NCI-H1048 (cell line): ENCODE measurements at regions not wholly inside any gene's neighbourhood (a gene's known extent, or its start where the extent isn't known, plus 50 kb on each side); places are given as distances from the start of the nearest gene placed in this dataset.

Experiments
- DNase-seq: peaks from one replicate; lab custom pipeline; 2025; lab: John Stamatoyannopoulos, UW

- no peak for DNase-seq
Observed at GRCh38 chr3:22113453-22113852, 362.4 kb upstream of the ZNF385D start.

DNA sequence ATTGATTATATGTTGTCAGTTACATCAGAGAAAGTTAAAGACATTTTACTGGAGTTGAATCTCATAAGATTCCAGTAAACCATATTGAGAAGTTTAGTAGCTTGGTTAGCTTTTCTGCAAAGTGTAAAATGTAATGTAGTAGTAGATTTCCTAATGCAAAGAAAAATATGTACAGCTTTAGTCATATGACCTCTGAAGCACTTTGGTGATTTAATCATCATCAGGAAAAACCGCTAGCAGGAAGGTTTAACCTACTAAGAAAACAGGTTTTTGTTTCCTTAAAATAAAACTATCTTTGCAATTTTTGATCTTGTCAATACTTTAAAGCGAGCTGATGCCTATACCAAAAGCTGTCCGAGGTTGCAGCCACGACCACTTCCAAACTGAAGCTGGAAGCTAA is 364.6 kb upstream of the ZNF385D start:
- DNase-seq = no peak

DNA sequence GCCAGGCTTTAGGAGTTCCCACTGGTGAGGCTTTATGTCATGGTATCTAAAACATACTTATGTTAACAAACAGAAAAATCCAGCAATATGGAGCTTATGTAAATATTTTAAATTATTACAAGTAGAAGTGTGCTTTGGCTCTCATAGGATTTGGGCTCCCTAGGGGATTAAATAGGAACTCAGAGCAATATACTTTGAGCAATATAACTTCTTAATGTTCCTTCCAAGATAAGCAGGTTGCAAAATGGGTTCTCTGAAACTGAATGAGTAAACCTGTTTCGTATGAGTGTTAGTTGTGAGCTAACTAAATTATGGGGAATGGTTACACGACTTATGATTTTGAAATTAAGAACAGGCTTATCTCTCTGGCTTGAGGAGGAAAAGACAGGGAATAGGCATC is 366.1 kb upstream of the ZNF385D start:
- no peak for DNase-seq

GRCh38 chr3:22117751-22118346 is 366.8 kb upstream of the ZNF385D start:
- no peak for DNase-seq

GRCh38 chr3:22118542-22118941 is 367.5 kb upstream of the ZNF385D start:
- no peak for DNase-seq

- no peak for DNase-seq
Observed at GRCh38 chr3:22121068-22121701, 370.2 kb upstream of the ZNF385D start.

DNA sequence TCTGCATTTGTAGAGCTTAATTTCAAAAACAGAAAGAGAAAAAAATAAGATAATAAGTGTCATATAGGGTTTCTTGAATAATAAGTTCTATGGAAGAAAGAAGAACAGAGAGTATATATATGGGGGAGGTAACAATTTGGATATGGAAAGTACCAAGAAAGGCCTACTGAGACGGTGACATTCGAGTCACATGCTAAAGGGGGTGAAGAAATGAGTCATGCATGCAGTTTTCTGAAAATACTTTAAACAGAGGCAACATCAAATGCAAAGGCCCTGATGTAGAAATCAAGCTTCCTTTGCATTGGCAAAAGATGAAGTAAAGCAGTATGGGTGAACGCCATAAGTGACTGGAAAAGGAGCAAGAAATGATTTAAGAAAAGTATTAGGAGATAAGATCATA is 371.6 kb upstream of the ZNF385D start:
- DNase-seq = no peak

- DNase-seq = no peak
Observed at GRCh38 chr3:22129101-22129500, 378.1 kb upstream of the ZNF385D start.

- no peak for DNase-seq
Observed at GRCh38 chr3:22141769-22142168, 390.8 kb upstream of the ZNF385D start.

DNA sequence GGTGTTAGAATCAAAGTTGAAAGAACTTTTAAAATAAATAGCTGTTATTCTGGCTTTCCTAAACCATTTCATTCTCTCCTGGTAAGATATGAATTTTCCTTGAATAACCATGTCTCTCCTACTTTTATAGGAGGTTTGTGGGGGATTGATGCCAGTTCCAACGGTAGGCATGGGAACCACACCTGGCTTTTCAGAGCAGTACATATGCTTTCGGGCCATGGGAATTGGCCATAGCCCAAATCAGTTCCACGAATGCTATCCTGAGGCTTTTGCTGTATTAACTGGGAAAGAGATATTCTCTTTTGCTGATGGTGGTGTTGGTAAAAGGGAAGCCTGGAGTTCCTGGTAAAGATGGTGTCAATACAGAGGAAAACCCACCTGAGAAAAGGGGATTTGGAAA is 396.2 kb upstream of the ZNF385D start:
- no peak for DNase-seq

DNA sequence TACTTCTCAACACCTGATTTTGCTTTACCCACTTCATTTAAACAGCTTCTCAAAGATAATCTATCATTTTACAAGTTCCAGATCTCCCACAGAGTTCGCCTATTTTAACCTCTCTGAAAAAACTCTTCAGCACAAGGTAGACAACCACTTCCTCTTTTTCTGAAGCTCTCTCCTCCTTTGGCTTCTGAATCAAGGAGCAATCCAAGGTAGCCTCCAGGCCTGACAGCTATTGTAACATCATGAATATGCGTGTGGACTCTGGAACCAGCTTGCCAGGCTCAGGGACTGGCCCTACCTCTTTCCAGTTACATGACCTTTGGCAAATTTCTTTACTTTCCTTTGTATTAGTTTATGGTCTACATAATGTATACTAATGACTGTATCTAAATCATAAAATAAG is 405.9 kb upstream of the ZNF385D start:
- DNase-seq = no peak

- no peak for DNase-seq
Observed at GRCh38 chr3:22157848-22158247, 406.8 kb upstream of the ZNF385D start.

- DNase-seq = no peak
Observed at GRCh38 chr3:22159004-22159695, 408.1 kb upstream of the ZNF385D start.

GRCh38 chr3:22161315-22161714 is 410.3 kb upstream of the ZNF385D start:
- no peak for DNase-seq

DNA sequence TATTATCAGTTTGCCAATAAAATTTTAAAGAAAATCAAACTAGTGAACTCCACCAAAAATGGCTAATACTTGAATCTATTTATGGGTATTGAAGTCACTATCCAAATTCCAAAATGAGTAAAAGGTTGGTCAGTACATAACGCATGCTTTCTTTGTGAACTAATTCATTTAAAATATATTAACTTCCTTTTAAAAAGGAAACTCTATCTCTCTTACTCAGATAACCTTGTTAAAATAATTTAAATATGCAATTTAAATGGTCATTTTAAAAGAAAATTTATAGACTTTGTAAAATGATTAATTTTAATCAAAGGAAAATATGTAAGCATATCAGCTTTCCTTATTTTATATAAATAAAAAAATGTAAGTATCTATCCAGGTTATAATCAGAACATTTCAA is 419.4 kb upstream of the ZNF385D start:
- DNase-seq = no peak

DNA sequence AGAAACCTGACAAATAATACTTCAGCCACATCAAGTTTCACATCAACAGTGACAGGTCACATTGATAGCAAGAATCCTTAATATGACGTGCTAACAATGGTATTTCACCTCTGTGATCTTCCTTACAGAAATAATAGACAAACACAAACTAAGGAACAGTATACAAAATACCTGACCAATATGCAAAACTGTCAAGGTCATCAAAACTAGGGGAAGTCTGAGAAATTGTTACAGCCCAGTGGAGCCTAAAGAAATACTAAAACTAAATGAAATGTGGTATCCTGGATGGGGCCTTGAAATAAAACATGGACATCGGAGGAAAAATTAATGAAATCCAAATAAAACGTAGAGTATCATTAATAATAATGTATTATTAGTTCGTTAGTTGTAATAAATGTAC is 422.0 kb upstream of the ZNF385D start:
- no peak for DNase-seq

- no peak for DNase-seq
Observed at GRCh38 chr3:22175947-22176346, 424.9 kb upstream of the ZNF385D start.

DNA sequence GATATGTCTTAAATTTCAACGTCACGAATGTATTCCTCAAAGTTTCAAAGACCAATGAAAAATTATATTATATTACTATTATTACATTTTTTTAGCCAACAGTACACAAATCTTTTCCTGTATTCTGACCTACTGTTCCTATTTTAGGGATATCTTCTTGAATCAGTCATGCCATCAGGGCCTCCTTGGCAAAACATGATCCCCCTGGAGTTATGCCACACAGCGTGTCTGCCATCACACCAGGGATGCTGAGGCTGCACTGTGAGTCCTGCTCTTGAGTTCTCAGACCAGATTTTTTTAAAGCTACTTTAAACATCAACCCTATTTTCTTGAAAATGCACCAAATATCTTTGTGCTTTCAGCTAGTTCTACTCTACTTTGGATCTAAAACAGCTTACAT is 425.9 kb upstream of the ZNF385D start:
- no peak for DNase-seq

DNA sequence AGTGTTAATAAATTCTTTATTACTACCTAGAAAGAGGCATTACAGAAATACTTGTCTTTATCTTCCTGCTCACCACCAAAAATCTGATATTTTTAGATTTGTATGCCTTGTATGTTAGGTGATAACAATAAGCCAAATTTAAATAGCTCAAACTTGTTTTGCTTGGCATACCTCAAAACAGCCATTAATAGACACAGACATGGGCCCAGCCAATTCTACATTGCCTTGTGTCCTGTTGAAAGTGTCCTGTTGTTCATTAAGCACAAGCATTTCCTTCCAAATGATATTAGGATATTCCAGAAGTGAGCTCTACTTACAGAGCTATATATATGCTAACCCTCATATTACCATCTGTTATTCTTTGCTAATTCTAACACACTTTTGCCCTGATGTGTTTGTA is 438.6 kb upstream of the ZNF385D start:
- DNase-seq = no peak

DNA sequence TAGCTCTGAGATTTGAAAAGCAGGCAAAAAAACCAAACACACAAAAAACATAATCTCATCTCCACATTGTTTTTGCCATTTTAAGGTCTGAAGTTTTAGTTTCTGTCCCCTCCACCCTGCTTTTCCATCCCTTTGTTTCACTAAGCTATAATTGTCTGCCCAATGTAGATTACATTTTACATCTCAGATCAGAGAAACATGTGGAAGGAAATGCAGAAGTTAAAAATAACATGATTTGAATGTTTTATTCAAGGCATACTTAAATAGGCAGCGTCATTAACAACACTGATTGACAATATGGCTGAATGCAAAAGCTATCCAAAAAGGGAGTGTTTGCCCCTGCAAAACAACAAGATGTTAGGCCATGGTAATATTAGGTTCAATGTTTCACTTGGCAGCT is 448.1 kb upstream of the ZNF385D start:
- no peak for DNase-seq

DNA sequence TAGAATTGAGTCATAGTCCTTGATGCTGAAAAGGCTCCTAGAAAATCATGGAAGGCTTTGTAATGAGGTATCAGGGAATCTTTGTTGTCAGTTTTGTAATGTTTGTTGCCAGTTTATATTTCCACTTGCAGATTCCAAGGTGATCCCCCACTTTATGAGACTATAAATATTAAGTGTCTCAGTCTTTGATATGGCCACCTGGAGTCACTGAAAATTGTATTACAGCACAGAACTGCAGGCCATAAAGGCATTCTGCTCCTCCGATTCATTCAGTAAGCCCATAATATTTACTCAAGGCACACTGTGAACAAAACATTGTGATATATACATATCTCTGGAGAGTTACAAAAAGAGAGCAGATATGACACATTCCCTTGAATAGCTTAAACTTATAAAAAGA is 457.8 kb upstream of the ZNF385D start:
- no peak for DNase-seq

GRCh38 chr3:22209578-22209977 is 458.6 kb upstream of the ZNF385D start:
- no peak for DNase-seq

DNA sequence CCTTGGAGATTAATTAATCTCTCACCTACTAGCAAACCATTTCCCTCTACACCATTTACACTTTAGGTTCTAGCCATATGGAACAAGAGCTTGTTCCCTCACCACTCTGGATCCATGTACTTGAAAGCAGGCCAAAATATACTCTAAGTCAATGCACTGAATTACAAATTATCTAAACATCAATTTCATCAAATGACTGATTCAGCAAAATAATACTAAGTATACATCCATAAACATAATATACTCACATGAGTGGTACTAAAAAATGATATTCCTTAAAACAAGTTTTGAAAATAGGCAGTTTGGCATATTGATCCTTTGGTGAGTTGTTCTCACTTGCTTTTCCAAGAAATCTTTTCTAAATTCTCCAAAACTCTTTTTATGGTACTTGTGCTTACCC is 459.7 kb upstream of the ZNF385D start:
- DNase-seq = no peak

GRCh38 chr3:22216601-22217000 is 465.6 kb upstream of the ZNF385D start:
- no peak for DNase-seq
